CD8-positive, alpha-beta memory T cell (primary cell): ENCODE measurements at regions not wholly inside any gene's neighbourhood (a gene's known extent, or its start where the extent isn't known, plus 50 kb on each side); places are given as distances from the start of the nearest gene placed in this dataset.

ENCODE experiments used
- CTCF ChIA-PET: fragments of 350-600 bp; sonication (Branson Sonifier 250); formaldehyde crosslinking; loops from one replicate; lab custom pipeline; 2021; ENCODE audit warnings: antibody characterized with exemption; lab: Charles Lee
- POLR2A ChIA-PET: fragments of 350-600 bp; sonication (Branson Sonifier 250); formaldehyde crosslinking; loops from one replicate; lab custom pipeline; 2021; ENCODE audit warnings: antibody characterized with exemption; lab: Charles Lee
- DNase-seq, 5 donors: peaks; one replicate each; pipeline versions ENCODE4 v3.0.0 to v3.0.0-alpha.2; 2020 to 2022; ENCODE audit warnings: mixed read lengths in 1 of 5
- H3K27ac ChIP-seq: one replicate; pipeline ENCODE4 v1.7.0; 2013; ENCODE audit warnings: low read depth, mild to moderate bottlenecking, low read length, moderate library complexity
- H3K27me3 ChIP-seq: 2 replicates; pipeline ENCODE4 v1.7.0; 2013; ENCODE audit warnings: low read length, mild to moderate bottlenecking; ENCODE audit not compliant: insufficient read depth, poor library complexity, severe bottlenecking
- H3K36me3 ChIP-seq: 2 replicates; pipeline ENCODE4 v1.7.0; 2013; ENCODE audit warnings: mild to moderate bottlenecking, low read length, moderate library complexity; ENCODE audit not compliant: insufficient read depth
- H3K4me1 ChIP-seq: 2 replicates; pipeline ENCODE4 v1.7.0; 2013; ENCODE audit warnings: mild to moderate bottlenecking, low read length, moderate library complexity; ENCODE audit not compliant: insufficient read depth
- H3K4me3 ChIP-seq: 2 replicates; pipeline ENCODE4 v1.7.0; 2013; ENCODE audit warnings: mild to moderate bottlenecking, low read length
- H3K9me3 ChIP-seq: 2 replicates; pipeline ENCODE4 v1.7.0; 2013; ENCODE audit warnings: mild to moderate bottlenecking, low read length
- H3K27ac Mint-ChIP-seq, 8 donors: one replicate each; pipeline ENCODE4 v1.8.0; 2020 to 2021; ENCODE audit warnings: mixed read lengths in 8 of 8, mild to moderate bottlenecking in 6 of 8, inconsistent platforms in 3 of 8, moderate library complexity in 3 of 8
- H3K27me3 Mint-ChIP-seq, 2 donors: one replicate each; pipeline ENCODE4 v1.8.0; 2020 to 2021; ENCODE audit warnings: mixed read lengths in 2 of 2, mild to moderate bottlenecking in 1 of 2, moderate library complexity in 1 of 2
- H3K36me3 Mint-ChIP-seq, 3 donors: one replicate each; pipeline ENCODE4 v1.8.0; 2020 to 2021; ENCODE audit warnings: mixed read lengths in 3 of 3, inconsistent platforms in 1 of 3, mild to moderate bottlenecking in 1 of 3
- H3K4me1 Mint-ChIP-seq, 3 donors: one replicate each; pipeline ENCODE4 v1.8.0; 2020 to 2021; ENCODE audit warnings: mixed read lengths in 3 of 3, inconsistent platforms in 1 of 3, mild to moderate bottlenecking in 1 of 3
- H3K4me3 Mint-ChIP-seq, 7 donors: one replicate each; pipeline ENCODE4 v1.8.0; 2020 to 2021; ENCODE audit warnings: mixed read lengths in 7 of 7, mild to moderate bottlenecking in 6 of 7, moderate library complexity in 4 of 7, inconsistent platforms in 2 of 7
- H3K9me3 Mint-ChIP-seq, 5 donors: one replicate each; pipeline ENCODE4 v1.8.0; 2020 to 2022; ENCODE audit warnings: mixed read lengths in 5 of 5, mild to moderate bottlenecking in 3 of 5, moderate library complexity in 2 of 5, inconsistent platforms in 1 of 5

DNA sequence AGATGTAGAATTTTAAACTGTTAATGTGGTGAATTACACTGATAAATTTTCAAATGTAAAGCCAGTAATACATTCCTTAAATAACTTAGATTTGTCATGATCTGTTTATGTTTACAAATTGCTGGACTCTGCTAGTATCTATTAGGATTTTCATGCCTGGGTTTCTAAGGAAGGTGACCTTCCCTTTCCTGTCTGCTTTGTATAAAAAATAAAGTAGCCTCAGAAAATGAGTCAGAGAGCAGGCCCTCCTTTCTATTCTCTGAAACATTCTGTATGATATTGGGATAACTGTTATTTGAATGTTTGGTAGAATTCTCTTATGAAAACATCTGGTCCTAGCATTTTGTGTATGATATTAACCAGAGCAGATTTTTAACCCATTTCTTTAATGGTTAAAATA, 255.3 kb downstream of the SYK start:
- peaks cover 0 to 3% of the 10 kb centered on the region in 2 donors for H3K27me3 Mint-ChIP-seq
- no peaks in the 10 kb centered on the region for H3K9me3 Mint-ChIP-seq
- peaks cover 0 to 1% (median 0%) of the 10 kb centered on the region in 3 donors for H3K36me3 Mint-ChIP-seq
- no peaks in the 10 kb centered on the region for H3K27me3 ChIP-seq
- H3K36me3 ChIP-seq = no peaks in the 10 kb centered on the region
- POLR2A ChIA-PET = no interaction called here
- H3K27ac Mint-ChIP-seq = no peak overlapping the region
- no peak overlapping the region for H3K4me3 ChIP-seq
- H3K4me3 Mint-ChIP-seq = no peak overlapping the region
- no peaks in the 10 kb centered on the region for H3K4me1 ChIP-seq
- no peaks in the 10 kb centered on the region for H3K4me1 Mint-ChIP-seq
- no peak for DNase-seq
- no peaks in the 10 kb centered on the region for H3K9me3 ChIP-seq
- CTCF ChIA-PET = interaction anchor here (0.9 kb wide), 1 partner anchor 20 kb away, joined by 3 read pairs; no protein-coding TSS in a partner anchor
- H3K27ac ChIP-seq = no peak overlapping the region

DNA sequence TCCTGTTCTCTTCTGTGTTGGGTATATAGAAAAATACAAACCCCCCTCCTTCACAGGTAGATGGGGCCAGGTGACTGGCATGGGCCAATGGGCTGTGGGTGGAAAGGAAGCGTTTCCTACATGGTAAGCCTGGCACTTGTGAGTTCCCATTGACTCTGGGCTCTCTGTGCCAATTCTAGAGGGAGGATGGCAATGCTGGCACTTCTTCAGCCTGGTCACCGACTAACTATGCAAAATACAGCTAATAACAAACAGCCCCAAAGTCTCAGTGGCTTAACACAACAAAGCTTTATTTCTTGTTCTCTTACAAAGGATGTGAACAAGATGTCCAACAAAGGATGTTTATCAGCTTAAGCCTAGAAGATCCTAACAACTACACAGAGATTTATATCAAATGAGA, 258.1 kb downstream of the SYK start:
- Mint-ChIP-seq H3K27ac (no peak overlapping the region), H3K36me3 (peaks cover 0 to 2% (median 0%) of the 10 kb centered on the region in 3 donors), H3K27me3 (peaks cover 0 to 3% of the 10 kb centered on the region in 2 donors), H3K4me3 (no peak overlapping the region), H3K9me3 (no peaks in the 10 kb centered on the region), H3K4me1 (no peaks in the 10 kb centered on the region)
- no peaks in the 10 kb centered on the region for H3K27me3 ChIP-seq
- ChIA-PET POLR2A (no interaction called here), CTCF (no interaction called here)
- H3K27ac ChIP-seq = no peak overlapping the region
- H3K9me3 ChIP-seq = no peaks in the 10 kb centered on the region
- H3K36me3 ChIP-seq = no peaks in the 10 kb centered on the region
- H3K4me1 ChIP-seq = no peaks in the 10 kb centered on the region
- no peak overlapping the region for H3K4me3 ChIP-seq
- no peak for DNase-seq

DNA sequence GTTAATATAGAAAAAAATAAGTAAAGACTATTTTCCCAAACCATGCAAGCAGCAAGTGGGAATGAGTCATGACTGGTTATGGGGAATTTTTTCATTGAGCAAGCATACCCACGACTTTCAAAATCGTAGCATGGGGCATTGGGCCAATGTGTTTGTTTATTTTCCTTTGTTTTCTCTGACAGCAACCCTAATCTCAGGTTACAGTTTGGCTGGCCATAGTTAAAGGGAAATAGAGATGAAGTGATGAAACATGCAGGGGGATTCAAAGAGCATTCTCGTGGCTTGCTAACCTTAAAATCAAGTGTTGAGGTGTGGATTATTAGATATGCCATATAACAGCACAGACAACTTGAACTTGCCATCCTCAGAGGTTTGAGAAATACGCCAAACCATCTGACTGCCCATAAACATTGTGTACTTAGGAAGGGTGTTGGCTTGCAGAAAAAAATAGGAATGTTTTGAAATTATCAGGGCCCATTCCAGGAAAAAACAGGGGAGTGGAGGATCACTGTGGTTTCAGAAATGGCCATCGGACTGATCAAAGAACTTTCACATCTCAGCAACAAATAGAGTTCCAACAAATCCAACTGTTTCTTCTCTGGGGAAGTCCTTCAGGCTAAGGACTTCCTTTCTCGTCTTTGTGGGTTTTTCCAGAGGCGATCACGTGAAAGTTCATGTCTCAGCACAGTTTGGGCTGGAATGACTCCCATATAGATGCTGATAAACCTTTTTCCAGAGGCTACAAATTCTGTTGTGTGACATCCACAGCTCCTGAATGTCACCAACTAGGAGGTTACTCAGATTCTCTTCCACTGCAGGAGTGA, 259.1 kb downstream of the SYK start:
- DNase-seq = no peak
- Histone ChIP-seq H3K4me3 (no peak overlapping the region), H3K27me3 (no peaks in the 10 kb centered on the region), H3K27ac (no peak overlapping the region), H3K4me1 (no peaks in the 10 kb centered on the region), H3K9me3 (no peaks in the 10 kb centered on the region), H3K36me3 (no peaks in the 10 kb centered on the region)
- ChIA-PET CTCF (no interaction called here), POLR2A (no interaction called here)
- Mint-ChIP-seq H3K4me3 (no peak overlapping the region), H3K36me3 (peaks cover 0 to 2% (median 0%) of the 10 kb centered on the region in 3 donors), H3K4me1 (no peaks in the 10 kb centered on the region), H3K9me3 (no peaks in the 10 kb centered on the region), H3K27ac (no peak overlapping the region), H3K27me3 (peaks cover 0 to 3% of the 10 kb centered on the region in 2 donors)

DNA sequence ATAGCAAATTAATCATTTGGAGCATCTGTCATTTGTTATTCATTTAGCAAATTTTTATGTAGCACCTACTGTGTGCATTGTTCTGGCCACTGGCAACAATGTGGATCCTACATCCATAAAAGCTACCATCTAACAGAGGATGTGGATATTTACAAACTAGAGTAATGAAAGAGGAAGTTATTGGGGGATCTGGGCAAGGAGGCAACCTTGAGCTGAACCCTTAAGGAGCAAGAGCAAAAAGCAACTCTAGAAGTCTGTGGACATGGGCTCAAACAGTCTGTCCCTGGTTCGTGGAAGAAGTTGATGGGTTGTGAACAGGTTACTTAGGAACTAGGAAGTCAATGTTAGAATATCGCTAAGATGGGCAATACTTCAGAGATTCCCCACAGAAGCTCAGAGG, 259.9 kb downstream of the SYK start:
- no peak overlapping the region for H3K27ac Mint-ChIP-seq
- H3K4me3 Mint-ChIP-seq = no peak overlapping the region
- Histone ChIP-seq H3K4me1 (no peaks in the 10 kb centered on the region), H3K36me3 (no peaks in the 10 kb centered on the region), H3K27me3 (no peaks in the 10 kb centered on the region), H3K27ac (no peak overlapping the region), H3K4me3 (no peak overlapping the region), H3K9me3 (no peaks in the 10 kb centered on the region)
- ChIA-PET POLR2A (no interaction called here), CTCF (no interaction called here)
- peaks cover 0 to 2% (median under 1%) of the 10 kb centered on the region in 3 donors for H3K36me3 Mint-ChIP-seq
- DNase-seq = no peak
- peaks cover 0 to 3% of the 10 kb centered on the region in 2 donors for H3K27me3 Mint-ChIP-seq
- no peaks in the 10 kb centered on the region for H3K9me3 Mint-ChIP-seq
- H3K4me1 Mint-ChIP-seq = no peaks in the 10 kb centered on the region

DNA sequence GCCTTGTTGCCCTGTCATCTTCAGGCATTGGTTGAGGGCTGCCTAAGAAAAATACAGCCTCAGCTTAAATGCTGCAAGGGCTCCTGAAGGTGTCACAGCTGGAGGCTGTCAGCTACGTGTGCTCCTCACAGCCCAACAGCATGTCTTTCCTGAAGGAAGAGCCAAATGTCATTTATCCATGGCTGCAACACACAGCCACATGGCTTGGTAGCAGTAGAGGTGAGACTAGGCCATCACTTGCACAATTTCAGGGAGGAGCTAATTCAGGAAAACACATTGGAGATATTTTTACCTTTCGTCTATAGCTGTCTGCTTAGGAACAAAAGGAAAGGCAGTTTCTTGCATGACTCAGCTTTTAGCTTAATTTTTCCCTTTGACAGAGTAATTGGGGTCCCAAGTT, 260.7 kb downstream of the SYK start:
- no peak for DNase-seq
- Mint-ChIP-seq H3K4me3 (no peak overlapping the region), H3K4me1 (no peaks in the 10 kb centered on the region), H3K9me3 (no peaks in the 10 kb centered on the region), H3K27me3 (peaks cover 0 to 3% of the 10 kb centered on the region in 2 donors), H3K36me3 (peaks cover 0 to 3% (median 2%) of the 10 kb centered on the region in 3 donors), H3K27ac (peak overlapping the region in 1 of 8 donors; percentile 3)
- H3K27me3 ChIP-seq = no peaks in the 10 kb centered on the region
- POLR2A ChIA-PET = no interaction called here
- H3K36me3 ChIP-seq = no peaks in the 10 kb centered on the region
- H3K9me3 ChIP-seq = no peaks in the 10 kb centered on the region
- H3K27ac ChIP-seq = no peak overlapping the region
- H3K4me3 ChIP-seq = no peak overlapping the region
- CTCF ChIA-PET = no interaction called here
- H3K4me1 ChIP-seq = no peaks in the 10 kb centered on the region

DNA sequence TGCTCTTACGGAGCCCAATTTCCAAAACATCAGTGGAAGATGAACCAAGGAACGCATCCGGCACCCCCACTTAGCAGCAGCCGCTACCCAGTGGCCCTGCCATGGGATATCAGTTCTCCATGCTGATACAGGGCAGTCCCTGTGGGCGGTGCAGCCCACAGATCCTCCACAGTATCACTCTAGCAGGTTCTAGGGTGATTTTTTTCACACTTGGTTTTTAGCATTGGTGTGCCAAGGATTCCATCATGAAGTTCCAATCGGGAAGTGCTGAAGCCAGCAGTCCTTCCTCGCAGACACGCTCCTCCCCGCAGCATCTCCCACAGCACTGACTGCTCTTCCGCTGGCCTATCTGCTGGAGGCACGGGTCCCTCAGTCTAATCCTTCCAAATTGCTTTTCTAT, 261.9 kb downstream of the SYK start:
- no peaks in the 10 kb centered on the region for H3K9me3 ChIP-seq
- no peaks in the 10 kb centered on the region for H3K36me3 ChIP-seq
- H3K27me3 ChIP-seq = no peaks in the 10 kb centered on the region
- H3K27ac ChIP-seq = no peak overlapping the region
- CTCF ChIA-PET = no interaction called here
- peaks cover 0 to 3% of the 10 kb centered on the region in 2 donors for H3K27me3 Mint-ChIP-seq
- no peaks in the 10 kb centered on the region for H3K4me1 Mint-ChIP-seq
- H3K4me3 Mint-ChIP-seq = no peak overlapping the region
- no peak overlapping the region for H3K4me3 ChIP-seq
- H3K4me1 ChIP-seq = no peaks in the 10 kb centered on the region
- H3K27ac Mint-ChIP-seq = no peak overlapping the region
- H3K9me3 Mint-ChIP-seq = no peaks in the 10 kb centered on the region
- DNase-seq = no peak
- H3K36me3 Mint-ChIP-seq = peaks cover 0 to 3% (median 2%) of the 10 kb centered on the region in 3 donors
- POLR2A ChIA-PET = no interaction called here

DNA sequence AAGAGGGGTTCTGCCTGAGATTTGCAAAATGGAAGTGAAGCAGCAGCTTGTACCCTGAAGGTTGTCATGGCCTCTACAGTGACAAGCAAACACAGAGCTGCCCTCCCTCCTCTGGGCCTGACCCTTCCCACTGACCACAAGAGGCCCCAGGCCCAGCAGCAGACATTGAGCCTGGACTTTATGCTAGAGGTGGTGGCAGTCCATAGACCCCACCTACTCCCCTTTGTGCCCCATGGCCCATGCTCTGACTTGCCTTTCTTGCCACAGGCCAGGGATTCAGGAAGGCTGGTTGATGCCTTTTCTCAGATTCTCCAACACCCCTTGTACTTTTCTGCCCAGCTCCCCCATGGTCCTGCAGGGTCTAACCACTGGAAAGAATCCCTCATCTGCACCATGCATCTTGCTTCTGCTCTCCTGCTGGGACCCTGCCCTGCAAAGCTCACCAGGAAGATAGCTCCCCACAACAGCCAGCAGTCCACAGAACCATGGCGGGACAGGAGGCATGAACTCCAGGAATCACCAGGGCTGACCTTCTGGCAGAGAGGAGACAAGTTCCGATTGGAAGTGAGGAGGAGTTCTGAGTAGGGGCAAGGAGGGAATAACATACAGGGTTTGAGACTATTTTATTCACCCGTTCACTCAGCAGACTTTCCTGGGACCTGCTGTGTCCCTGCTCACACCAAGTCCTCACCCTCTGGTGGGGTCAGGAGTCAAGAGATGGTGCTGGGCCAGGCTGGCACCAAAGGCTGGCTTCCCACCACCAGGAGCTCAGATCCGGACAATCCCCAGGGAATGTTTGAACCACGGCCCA, 263.8 kb downstream of the SYK start:
- CTCF ChIA-PET = no interaction called here

DNA sequence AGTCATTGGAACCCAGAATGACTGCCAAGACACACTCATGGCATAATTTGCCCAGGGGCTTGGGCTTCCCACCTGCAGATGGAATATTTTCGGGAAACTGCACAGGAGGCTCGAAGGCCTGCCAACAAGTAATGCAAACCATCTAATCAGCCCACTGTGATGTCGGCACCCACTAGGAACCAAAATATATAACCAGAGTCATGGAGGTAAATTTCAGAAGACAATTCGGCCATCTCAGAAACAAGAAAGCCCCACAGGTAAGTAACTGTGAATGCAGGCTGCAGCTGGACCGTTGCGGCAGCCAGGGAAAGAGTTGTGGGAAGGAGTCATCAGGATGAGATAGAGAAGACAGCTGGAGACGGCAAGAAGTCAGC, 264.4 kb downstream of the SYK start:
- Histone ChIP-seq H3K27ac (no peak overlapping the region), H3K9me3 (no peaks in the 10 kb centered on the region), H3K4me3 (no peak overlapping the region), H3K27me3 (no peaks in the 10 kb centered on the region), H3K36me3 (no peaks in the 10 kb centered on the region), H3K4me1 (no peaks in the 10 kb centered on the region)
- no peak overlapping the region for H3K4me3 Mint-ChIP-seq
- H3K4me1 Mint-ChIP-seq = peaks cover under 1 to 5% (median 2%) of the 10 kb centered on the region in 3 donors
- ChIA-PET CTCF (no interaction called here), POLR2A (no interaction called here)
- peaks cover 0 to 3% of the 10 kb centered on the region in 2 donors for H3K27me3 Mint-ChIP-seq
- no peak for DNase-seq
- H3K36me3 Mint-ChIP-seq = peaks cover 0 to 3% (median 2%) of the 10 kb centered on the region in 3 donors
- peaks cover 0 to 4% (median 0%) of the 10 kb centered on the region in 5 donors for H3K9me3 Mint-ChIP-seq
- H3K27ac Mint-ChIP-seq = no peak overlapping the region

More for the DNA sequence above, 263.8 kb downstream of the SYK start:
- POLR2A ChIA-PET = no interaction called here
- H3K27me3 ChIP-seq = no peaks in the 10 kb centered on the region
- no peak overlapping the region for H3K27ac Mint-ChIP-seq
- no peak overlapping the region for H3K27ac ChIP-seq
- H3K9me3 Mint-ChIP-seq = peaks cover 0 to 4% (median 0%) of the 10 kb centered on the region in 5 donors
- peaks cover 0 to 3% of the 10 kb centered on the region in 2 donors for H3K27me3 Mint-ChIP-seq
- no peaks in the 10 kb centered on the region for H3K36me3 ChIP-seq
- no peaks in the 10 kb centered on the region for H3K9me3 ChIP-seq
- H3K4me3 ChIP-seq = no peak overlapping the region
- H3K36me3 Mint-ChIP-seq = peaks cover 0 to 3% (median 2%) of the 10 kb centered on the region in 3 donors
- no peak for DNase-seq
- H3K4me3 Mint-ChIP-seq = no peak overlapping the region
- H3K4me1 ChIP-seq = no peaks in the 10 kb centered on the region
- peaks cover 0 to 4% (median 0%) of the 10 kb centered on the region in 3 donors for H3K4me1 Mint-ChIP-seq
